GM12874 (cell line): ENCODE measurements at regions not wholly inside any gene's neighbourhood (a gene's known extent, or its start where the extent isn't known, plus 50 kb on each side); places are given as distances from the start of the nearest gene placed in this dataset.

Source experiments
- CTCF ChIP-seq: IDR thresholded peaks from 2 replicates; pipeline ENCODE4 v1.5.1; 2011; ENCODE audit warnings: low read depth, mild to moderate bottlenecking, control low read depth, low read length, moderate library complexity; ENCODE audit not compliant: insufficient read depth

- TF ChIP-seq CTCF, result no peak
Measured at GRCh38 chr13:84491952-84492351, 609.7 kb upstream of the SLITRK1 start.

GRCh38 chr13:84487752-84488151, 605.5 kb upstream of the SLITRK1 start:
- no peak for TF ChIP-seq CTCF

- TF ChIP-seq CTCF, result no peak
Measured at GRCh38 chr13:84481958-84482357, 599.7 kb upstream of the SLITRK1 start.

GRCh38 chr13:84479656-84480055, 597.4 kb upstream of the SLITRK1 start:
- TF ChIP-seq CTCF, result no peak

- TF ChIP-seq CTCF, result no peak
Measured at GRCh38 chr13:84470528-84470927, 588.3 kb upstream of the SLITRK1 start.

GRCh38 chr13:84466461-84466860, 584.2 kb upstream of the SLITRK1 start:
- no peak for TF ChIP-seq CTCF

- no peak for TF ChIP-seq CTCF
Measured at GRCh38 chr13:84460989-84461388, 578.7 kb upstream of the SLITRK1 start.
